NB4 (cell line): ENCODE measurements at regions not wholly inside any gene's neighbourhood (a gene's known extent, or its start where the extent isn't known, plus 50 kb on each side); places are given as distances from the start of the nearest gene placed in this dataset.

Experiments
- MAX ChIP-seq: IDR thresholded peaks from 2 replicates; pipeline ENCODE4 v1.6.1; 2011; ENCODE audit warnings: low read depth, low read length
- TF ChIP-seq, protein P1 (sequence below): IDR thresholded peaks from one replicate; pipeline ENCODE4 v1.5.1; 2012; ENCODE audit warnings: low read depth, low read length

- no peak for TF ChIP-seq MAX
- TF ChIP-seq, protein P1, sequence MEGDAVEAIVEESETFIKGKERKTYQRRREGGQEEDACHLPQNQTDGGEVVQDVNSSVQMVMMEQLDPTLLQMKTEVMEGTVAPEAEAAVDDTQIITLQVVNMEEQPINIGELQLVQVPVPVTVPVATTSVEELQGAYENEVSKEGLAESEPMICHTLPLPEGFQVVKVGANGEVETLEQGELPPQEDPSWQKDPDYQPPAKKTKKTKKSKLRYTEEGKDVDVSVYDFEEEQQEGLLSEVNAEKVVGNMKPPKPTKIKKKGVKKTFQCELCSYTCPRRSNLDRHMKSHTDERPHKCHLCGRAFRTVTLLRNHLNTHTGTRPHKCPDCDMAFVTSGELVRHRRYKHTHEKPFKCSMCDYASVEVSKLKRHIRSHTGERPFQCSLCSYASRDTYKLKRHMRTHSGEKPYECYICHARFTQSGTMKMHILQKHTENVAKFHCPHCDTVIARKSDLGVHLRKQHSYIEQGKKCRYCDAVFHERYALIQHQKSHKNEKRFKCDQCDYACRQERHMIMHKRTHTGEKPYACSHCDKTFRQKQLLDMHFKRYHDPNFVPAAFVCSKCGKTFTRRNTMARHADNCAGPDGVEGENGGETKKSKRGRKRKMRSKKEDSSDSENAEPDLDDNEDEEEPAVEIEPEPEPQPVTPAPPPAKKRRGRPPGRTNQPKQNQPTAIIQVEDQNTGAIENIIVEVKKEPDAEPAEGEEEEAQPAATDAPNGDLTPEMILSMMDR, result no peak
Measured at GRCh38 chr3:161700998-161701397, 204.4 kb downstream of the OTOL1 start.
